SK-N-SH (cell line): ENCODE measurements at regions not wholly inside any gene's neighbourhood (a gene's known extent, or its start where the extent isn't known, plus 50 kb on each side); places are given as distances from the start of the nearest gene placed in this dataset.

Source experiments
- CTCF ChIA-PET: fragments of 300-600, 350-600 bp; formaldehyde crosslinking; extraction: SDS; loops from one replicate; lab custom pipeline; 2021; lab: Yijun Ruan, JAX
- POLR2A ChIA-PET: fragments of 350-600 bp; sonication (Branson Sonifier 250); formaldehyde crosslinking; extraction: SDS; loops from one replicate; lab custom pipeline; 2020; ENCODE audit warnings: antibody characterized with exemption, inconsistent platforms; lab: Yijun Ruan, JAX
- DNase-seq: peaks from one replicate; pipeline ENCODE4 v3.0.0; 2012
- H2AFZ ChIP-seq: fragments of 200-600 bp; sonication (generic); 2 replicates; pipeline ENCODE4 v1.8.1; 2016; ENCODE audit warnings: antibody characterized with exemption, mild to moderate bottlenecking, low read depth
- H3F3A ChIP-seq: fragments of 200-600 bp; sonication (generic); replicated peaks from 2 replicates; pipeline ENCODE3; 2016; ENCODE audit warnings: antibody characterized with exemption, mild to moderate bottlenecking; ENCODE audit not compliant: insufficient read depth
- H3K27ac ChIP-seq, 2 experiments: fragments of 200-500 bp in 1 of 2; fragments of 200-600 bp in 1 of 2; sonication (Bioruptor generic) in 1 of 2; sonication (generic), shearing (Covaris generic) in 1 of 2; 2 replicates each; pipeline versions ENCODE4 v1.5.1 to v1.6.1; 2014 to 2016; ENCODE audit warnings: low read depth in 2 of 2, inconsistent platforms in 1 of 2, low read length in 1 of 2, mild to moderate bottlenecking in 1 of 2, mixed read lengths in 1 of 2
- H3K27me3 ChIP-seq: fragments of 200-600 bp; sonication (generic), shearing (Covaris generic); 2 replicates; pipeline ENCODE4 v1.6.1; 2016; ENCODE audit warnings: mixed run types; ENCODE audit not compliant: insufficient read depth
- H3K36me3 ChIP-seq, 2 experiments: fragments of 200-500 bp in 1 of 2; fragments of 200-600 bp in 1 of 2; sonication (Bioruptor generic) in 1 of 2; sonication (generic) in 1 of 2; replicated peaks in 1 of 2; 2 replicates each; pipeline versions ENCODE3 to v1.5.1; 2014 to 2016; ENCODE audit warnings: low read length in 1 of 2, mild to moderate bottlenecking in 1 of 2; ENCODE audit not compliant: insufficient read depth in 2 of 2, control insufficient read depth in 1 of 2
- H3K4me1 ChIP-seq, 2 experiments: fragments of 200-500 bp in 1 of 2; fragments of 200-600 bp in 1 of 2; sonication (Bioruptor generic) in 1 of 2; sonication (generic), shearing (Covaris generic) in 1 of 2; 2 replicates each; pipeline versions ENCODE4 v1.5.1 to v1.6.1; 2014 to 2016; ENCODE audit warnings: low read depth in 1 of 2, low read length in 1 of 2, mixed run types in 1 of 2; ENCODE audit not compliant: insufficient read depth in 2 of 2, control insufficient read depth in 1 of 2
- H3K4me2 ChIP-seq: fragments of 200-600 bp; sonication (generic), shearing (Covaris generic); 2 replicates; pipeline ENCODE4 v1.6.1; 2017; ENCODE audit warnings: mixed run types
- H3K4me3 ChIP-seq, 2 experiments: fragments of 200-500 bp in 1 of 2; fragments of 200-600 bp in 1 of 2; sonication (Bioruptor generic) in 1 of 2; sonication (generic), shearing (Covaris generic) in 1 of 2; 2 replicates each; pipeline versions ENCODE4 v1.5.1 to v1.8.1; 2014 to 2016; ENCODE audit warnings: low read depth in 2 of 2, inconsistent platforms in 1 of 2, low read length in 1 of 2, mild to moderate bottlenecking in 1 of 2, mixed read lengths in 1 of 2, moderate library complexity in 1 of 2
- H3K79me2 ChIP-seq: fragments of 200-600 bp; sonication (generic); 2 replicates; pipeline ENCODE4 v1.8.1; 2017; ENCODE audit warnings: mild to moderate bottlenecking; ENCODE audit not compliant: insufficient read depth
- H3K9ac ChIP-seq: fragments of 200-600 bp; sonication (generic); 2 replicates; pipeline ENCODE4 v1.6.1; 2017; ENCODE audit warnings: mixed run types
- H3K9me2 ChIP-seq: fragments of 200-600 bp; sonication (generic); 2 replicates; pipeline ENCODE4 v1.6.1; 2017; ENCODE audit warnings: mixed run types
- H3K9me3 ChIP-seq: fragments of 200-600 bp; sonication (generic); 2 replicates; pipeline ENCODE4 v1.6.1; 2017; ENCODE audit warnings: mixed run types, mild to moderate bottlenecking, moderate library complexity
- H4K20me1 ChIP-seq: fragments of 200-600 bp; sonication (generic); 2 replicates; pipeline ENCODE4 v1.6.1; 2017; ENCODE audit warnings: mild to moderate bottlenecking, mixed run types; ENCODE audit not compliant: insufficient read depth
- CTCF ChIP-seq: fragments of 200-600 bp; sonication (generic); IDR thresholded peaks from 2 replicates; pipeline ENCODE4 v1.6.1; 2017; ENCODE audit warnings: antibody characterized with exemption, mild to moderate bottlenecking, moderate library complexity
- EP300 ChIP-seq, 2 experiments: IDR thresholded peaks; 2 replicates each; pipeline versions ENCODE4 v1.4.0 to v1.6.1; 2012; ENCODE audit warnings: borderline replicate concordance in 1 of 2, low read depth in 1 of 2, low read length in 1 of 2
- FOSL2 ChIP-seq: IDR thresholded peaks from 2 replicates; pipeline ENCODE4 v1.4.0; 2012; ENCODE audit warnings: low read depth, mild to moderate bottlenecking, moderate library complexity, borderline replicate concordance
- FOXJ3 ChIP-seq: sonication (generic); formaldehyde crosslinking; IDR thresholded peaks from 2 replicates; pipeline ENCODE4 v1.5.1; 2020; ENCODE audit warnings: mild to moderate bottlenecking, missing genetic modification reagents
- FOXM1 ChIP-seq: IDR thresholded peaks from 2 replicates; pipeline ENCODE4 v1.4.0; 2012; ENCODE audit warnings: low read depth, mild to moderate bottlenecking
- GABPA ChIP-seq: IDR thresholded peaks from 2 replicates; pipeline ENCODE4 v1.4.0; 2012; ENCODE audit warnings: low read depth, mild to moderate bottlenecking
- IRF3 ChIP-seq: fragments of 150-350 bp; IDR thresholded peaks from 2 replicates; pipeline ENCODE4 v1.6.1; 2016; ENCODE audit warnings: mild to moderate bottlenecking, low read depth, low read length
- JUND ChIP-seq: IDR thresholded peaks from 2 replicates; pipeline ENCODE4 v1.4.0; 2012
- MEF2A ChIP-seq: IDR thresholded peaks from 2 replicates; pipeline ENCODE4 v1.4.0; 2012; ENCODE audit warnings: low read depth, borderline replicate concordance
- NFIC ChIP-seq: IDR thresholded peaks from 2 replicates; pipeline ENCODE4 v1.4.0; 2012; ENCODE audit warnings: borderline replicate concordance
- NRF1 ChIP-seq: IDR thresholded peaks from 2 replicates; pipeline ENCODE4 v1.6.1; 2012; ENCODE audit warnings: low read depth, mild to moderate bottlenecking, low read length
- RAD21 ChIP-seq: IDR thresholded peaks from 2 replicates; pipeline ENCODE4 v1.6.1; 2012; ENCODE audit warnings: mild to moderate bottlenecking, low read length
- RCOR1 ChIP-seq: fragments of 150-350 bp; IDR thresholded peaks from 2 replicates; pipeline ENCODE4 v1.6.1; 2017; ENCODE audit warnings: antibody characterized with exemption, low read length
- REST ChIP-seq: IDR thresholded peaks from 2 replicates; pipeline ENCODE4 v1.6.1; 2012; ENCODE audit warnings: mild to moderate bottlenecking, low read depth, low read length, moderate library complexity
- RFX5 ChIP-seq: IDR thresholded peaks from 2 replicates; pipeline ENCODE4 v1.6.1; 2012; ENCODE audit warnings: mild to moderate bottlenecking, improper control_type of control experiment, low read length
- RXRA ChIP-seq: IDR thresholded peaks from 2 replicates; pipeline ENCODE4 v1.4.0; 2012; ENCODE audit warnings: low read depth, mild to moderate bottlenecking, borderline replicate concordance
- SIN3A ChIP-seq: IDR thresholded peaks from 2 replicates; pipeline ENCODE4 v1.6.1; 2012; ENCODE audit warnings: low read depth, mild to moderate bottlenecking, low read length, moderate library complexity, borderline replicate concordance
- TCF12 ChIP-seq: IDR thresholded peaks from 2 replicates; pipeline ENCODE4 v1.4.0; 2012
- TEAD4 ChIP-seq: IDR thresholded peaks from 2 replicates; pipeline ENCODE4 v1.4.0; 2012; ENCODE audit warnings: mild to moderate bottlenecking, borderline replicate concordance; ENCODE audit not compliant: insufficient read depth
- YY1 ChIP-seq: IDR thresholded peaks from 2 replicates; pipeline ENCODE4 v1.4.0; 2012; ENCODE audit warnings: low read depth, mild to moderate bottlenecking
- ZBTB33 ChIP-seq: IDR thresholded peaks from 2 replicates; pipeline ENCODE4 v1.4.0; 2012; ENCODE audit warnings: low read depth, borderline replicate concordance
- WGBS: methylation state at CpG from one replicate; pipeline ENCODE4 v1.1.6; 2017; ENCODE audit warnings: low lambda C conversion rate; 5-methylcytosine and 5-hydroxymethylcytosine counted together

- no peaks in the 10 kb centered on the region; a peak in 1 of 4 replicates for H3K4me1 ChIP-seq
- ChIA-PET CTCF (interaction anchor here (0.9 kb wide), 1 partner anchor 168 kb away, joined by 3 read pairs; no protein-coding TSS in a partner anchor), POLR2A (no interaction called here)
- H3K27me3 ChIP-seq = no peaks in the 10 kb centered on the region
- H2AFZ ChIP-seq = no peak overlapping the region
- no peak for DNase-seq
- no peak overlapping the region for H3K9ac ChIP-seq
- no peak overlapping the region for H3K4me2 ChIP-seq
- no peaks in the 10 kb centered on the region for H4K20me1 ChIP-seq
- H3K9me2 ChIP-seq = no peaks in the 10 kb centered on the region
- H3K27ac ChIP-seq = no peak overlapping the region
- H3F3A ChIP-seq = no peaks in the 10 kb centered on the region
- no peaks in the 10 kb centered on the region for H3K36me3 ChIP-seq
- WGBS = 57% methylated on average over 17 of the region's 17 CpGs
- no peak for TF ChIP-seq FOXJ3 (CRISPR knock-in tag)
- no peaks in the 10 kb centered on the region for H3K79me2 ChIP-seq
- no peaks in the 10 kb centered on the region for H3K9me3 ChIP-seq
- no peak overlapping the region for H3K4me3 ChIP-seq
These were observed 94.3 kb upstream of the TEX51 start for GRCh38 chr2:126804347-126804746.

- POLR2A ChIA-PET = no interaction called here
- Histone ChIP-seq H2AFZ (no peak overlapping the region), H4K20me1 (no peaks in the 10 kb centered on the region), H3K9me2 (no peaks in the 10 kb centered on the region), H3K4me3 (no peak overlapping the region), H3F3A (no peaks in the 10 kb centered on the region), H3K27me3 (no peaks in the 10 kb centered on the region), H3K79me2 (no peaks in the 10 kb centered on the region), H3K36me3 (no peaks in the 10 kb centered on the region), H3K27ac (no peak overlapping the region), H3K9ac (no peak overlapping the region), H3K9me3 (no peaks in the 10 kb centered on the region), H3K4me2 (no peak overlapping the region), H3K4me1 (no peaks in the 10 kb centered on the region)
- 28% methylated on average over 6 of the region's 6 CpGs for WGBS
- TF ChIP-seq GABPA (no peak), NFIC (no peak), FOXM1 (no peak), NRF1 (no peak), JUND (no peak), FOSL2 (no peak), ZBTB33 (no peak), SIN3A (no peak), TCF12 (no peak), EP300 (IDR thresholded peaks at IDR 0.05; ENCODE audit: borderline replicate concordance in 1 of 2, low read depth in 1 of 2, low read length in 1 of 2) (no peak), RXRA (no peak), TEAD4 (no peak), CTCF (no peak), MEF2A (no peak), RFX5 (no peak), IRF3 (no peak), RCOR1 (no peak), RAD21 (no peak), YY1 (no peak), REST (no peak)
- no peak for DNase-seq
- CTCF ChIA-PET = interaction anchor here (0.7 kb wide), 1 partner anchor 1871 kb away, joined by 3 read pairs; no protein-coding TSS in a partner anchor
These were observed 89.8 kb upstream of the TEX51 start for GRCh38 chr2:126808929-126809328.
